Esophagus muscularis mucosa (tissue), 4 donors: ENCODE measurements at regions not wholly inside any gene's neighbourhood (a gene's known extent, or its start where the extent isn't known, plus 50 kb on each side); places are given as distances from the start of the nearest gene placed in this dataset.

Experiments used
- CTCF ChIP-seq, 3 experiments: fragments of 200-600 bp in 2 of 3; fragments of 450-650 bp in 1 of 3; sonication (generic) in 2 of 3; IDR thresholded peaks; one replicate each; pipeline ENCODE4 v1.5.1; 2017 to 2019; ENCODE audit warnings: antibody characterized with exemption in 3 of 3, mild to moderate bottlenecking in 2 of 3, moderate library complexity in 1 of 3
- EP300 ChIP-seq: sonication (generic); formaldehyde crosslinking; IDR thresholded peaks from one replicate; pipeline ENCODE4 v1.6.1; 2017; ENCODE audit warnings: antibody characterized with exemption
- POLR2A ChIP-seq: fragments of 450-650 bp; IDR thresholded peaks from one replicate; pipeline ENCODE4 v1.6.1; 2017; ENCODE audit warnings: antibody characterized with exemption, moderate library complexity, mild to moderate bottlenecking, low read depth
- POLR2AphosphoS5 ChIP-seq, 2 donors: sonication (generic); formaldehyde crosslinking; IDR thresholded peaks; one replicate each; pipeline ENCODE4 v1.6.1; 2017; ENCODE audit warnings: antibody characterized with exemption in 2 of 2

GRCh38 chr12:77435446-77436091 is 370.2 kb upstream of the E2F7 start:
- no peak for TF ChIP-seq POLR2AphosphoS5 (IDR thresholded peaks at IDR 0.05)
- TF ChIP-seq CTCF (IDR thresholded peaks at IDR 0.05), result no peak
- no peak for TF ChIP-seq POLR2A
- TF ChIP-seq EP300, result no peak
